ENCODE measurements at regions not wholly inside any gene's neighbourhood (a gene's known extent, or its start where the extent isn't known, plus 50 kb on each side); places are given as distances from the start of the nearest gene placed in this dataset.

DNA sequence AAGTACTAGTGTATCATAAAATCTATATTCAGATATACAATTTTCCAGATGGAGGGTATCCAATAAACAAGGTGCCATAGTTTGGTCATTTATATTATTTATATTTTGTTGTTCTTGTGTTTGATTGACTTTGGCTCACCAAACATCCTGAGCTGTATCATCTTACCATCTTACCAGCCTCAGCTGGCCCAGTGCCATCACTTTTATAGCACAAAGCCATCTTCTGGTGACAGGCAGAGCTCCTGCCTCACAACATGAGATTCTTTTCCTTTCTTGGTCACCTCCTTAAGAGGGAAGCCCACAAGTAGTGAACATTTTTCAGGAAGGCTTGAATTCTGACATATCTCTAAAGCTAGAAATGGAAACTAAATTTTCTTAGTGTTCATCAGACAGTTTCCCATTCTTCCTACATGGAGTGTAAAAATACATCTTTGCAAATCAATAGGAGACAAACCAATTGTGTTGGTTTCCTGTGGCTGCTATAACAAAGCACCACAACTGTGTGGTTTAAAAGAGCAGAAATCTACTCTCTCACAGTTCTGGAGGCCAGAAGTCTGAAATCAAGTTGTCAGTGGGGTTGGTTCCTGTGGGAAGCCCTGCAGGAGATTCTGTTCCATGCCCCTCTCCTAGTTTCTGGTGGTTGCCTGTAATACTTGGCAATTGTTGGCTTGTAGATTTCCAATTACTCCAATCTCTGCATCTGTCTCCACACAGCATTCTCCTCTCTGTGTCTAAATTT lies 341.8 kb downstream of the MAN2A1 start:
- DNase-seq (ENCODE audit: low read depth): no peak

DNA sequence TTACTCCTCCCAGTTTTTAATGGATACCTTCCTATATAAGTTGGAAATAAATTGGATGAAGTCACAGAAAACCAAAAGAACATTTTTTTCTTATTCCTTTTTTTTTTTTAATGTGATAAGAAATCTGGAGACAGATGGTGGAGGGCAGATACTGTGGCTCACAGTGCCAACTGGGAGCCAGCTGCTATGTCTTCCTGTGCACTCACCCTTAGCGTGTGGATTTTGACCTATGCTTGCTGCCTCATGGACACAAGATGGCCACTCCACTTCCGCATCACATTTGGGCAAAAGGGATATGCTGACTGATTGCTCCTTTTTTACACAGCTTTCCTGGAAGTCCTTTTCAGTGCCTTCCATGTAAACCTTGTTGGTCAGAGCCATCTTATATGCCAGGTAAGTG lies 342.6 kb downstream of the MAN2A1 start:
- no peak for DNase-seq (ENCODE audit: low read depth)

DNA sequence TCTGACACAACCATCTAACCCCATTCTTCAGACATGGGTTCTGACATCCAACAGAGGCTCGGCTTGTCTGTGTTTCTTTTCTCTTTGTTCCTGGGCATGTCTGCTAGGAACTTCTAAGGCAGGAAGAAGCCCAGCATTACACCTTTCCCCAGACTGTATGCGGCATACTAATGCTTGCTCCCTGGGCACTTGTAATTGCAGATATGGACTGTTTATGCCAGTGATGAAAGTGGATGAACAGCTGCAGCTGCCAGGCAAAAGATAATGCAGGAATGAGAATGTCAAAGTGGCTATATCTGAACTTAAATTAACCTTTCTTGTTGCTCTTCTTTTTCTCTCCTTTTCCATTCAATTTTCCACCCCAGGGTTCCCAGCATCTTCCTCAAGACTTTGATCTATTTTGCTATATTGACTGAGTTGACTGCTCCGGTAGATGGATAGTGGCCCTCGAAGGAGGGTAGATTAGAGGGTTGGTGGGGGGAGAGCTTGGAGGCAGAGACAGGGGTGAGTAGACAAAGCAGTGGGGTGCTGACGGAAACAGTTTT lies 344.4 kb downstream of the MAN2A1 start:
- DNase-seq (ENCODE audit: low read depth): no peak

DNA sequence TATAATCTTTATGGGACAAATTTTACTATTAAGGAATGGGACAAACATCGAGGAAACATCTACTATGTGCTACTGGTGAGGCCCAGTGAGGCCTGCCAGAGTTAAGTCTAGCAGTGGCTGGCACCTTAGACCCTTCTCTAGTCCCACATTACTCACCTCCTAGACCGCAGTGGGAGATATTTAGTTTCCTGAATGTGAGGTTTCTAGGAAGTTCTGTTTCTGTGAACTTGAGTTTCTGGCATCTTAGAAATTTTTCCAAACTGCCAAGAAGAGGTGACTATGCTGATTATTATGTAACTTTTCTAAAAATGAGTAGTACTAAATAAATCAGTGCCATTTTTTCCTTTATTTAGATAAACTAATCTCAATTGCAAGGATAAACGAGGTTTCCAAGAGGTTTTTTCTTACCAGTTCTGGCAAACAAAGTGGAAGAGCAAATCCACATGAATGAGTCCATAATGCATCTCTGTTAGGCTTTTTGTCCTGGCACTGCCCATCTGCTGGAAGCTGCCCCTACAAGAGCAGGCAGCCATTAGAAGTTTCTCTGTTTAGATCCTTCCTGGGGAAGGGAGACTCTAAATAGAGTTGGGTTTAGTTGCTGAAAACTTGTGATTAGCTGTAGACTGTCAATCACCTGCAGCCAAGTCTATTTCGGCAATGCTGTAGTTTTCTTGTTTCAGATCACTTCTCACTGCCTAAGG lies 348.7 kb downstream of the MAN2A1 start:
- DNase-seq (ENCODE audit: low read depth): no peak

DNA sequence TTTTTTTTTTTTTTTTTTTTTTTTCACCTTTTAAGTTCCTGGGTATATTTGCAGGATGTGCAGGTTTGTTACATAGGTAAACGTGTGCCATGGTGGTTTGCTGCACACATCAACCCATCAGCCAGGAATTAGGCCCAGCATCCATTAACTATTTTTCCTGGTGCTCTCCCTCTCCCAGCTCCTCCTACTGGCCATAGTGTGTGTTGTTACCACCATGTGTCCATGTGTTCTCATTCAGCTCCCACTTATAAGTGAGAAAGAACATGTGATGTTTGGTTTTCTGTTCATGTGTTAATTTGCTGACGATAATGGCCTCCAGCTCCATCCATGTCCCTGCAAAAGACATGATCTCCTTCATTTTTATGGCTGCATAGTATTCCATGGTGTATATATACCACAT lies 350.5 kb downstream of the MAN2A1 start:
- no peak for DNase-seq (ENCODE audit: low read depth)

DNA sequence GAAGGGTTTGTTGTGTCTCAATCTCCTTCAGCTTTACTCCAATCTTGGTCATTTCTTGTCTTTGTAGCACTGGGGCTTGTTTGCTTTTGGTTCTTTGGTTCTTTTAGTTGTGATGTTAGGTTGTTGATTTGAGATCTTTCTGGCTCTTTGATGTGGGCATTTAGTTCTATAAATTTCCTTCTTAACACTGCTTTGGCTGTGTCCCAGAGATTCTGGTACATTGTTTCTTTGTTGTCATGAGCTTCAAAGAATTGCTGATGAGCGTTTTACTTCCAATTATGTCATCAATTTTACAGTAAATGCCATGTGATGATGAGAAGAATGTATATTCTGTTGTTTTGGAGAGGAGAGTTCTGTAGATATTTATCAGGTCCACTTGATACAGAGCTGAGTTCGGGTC lies 353.3 kb downstream of the MAN2A1 start:
- no peak for DNase-seq (ENCODE audit: low read depth)

DNA sequence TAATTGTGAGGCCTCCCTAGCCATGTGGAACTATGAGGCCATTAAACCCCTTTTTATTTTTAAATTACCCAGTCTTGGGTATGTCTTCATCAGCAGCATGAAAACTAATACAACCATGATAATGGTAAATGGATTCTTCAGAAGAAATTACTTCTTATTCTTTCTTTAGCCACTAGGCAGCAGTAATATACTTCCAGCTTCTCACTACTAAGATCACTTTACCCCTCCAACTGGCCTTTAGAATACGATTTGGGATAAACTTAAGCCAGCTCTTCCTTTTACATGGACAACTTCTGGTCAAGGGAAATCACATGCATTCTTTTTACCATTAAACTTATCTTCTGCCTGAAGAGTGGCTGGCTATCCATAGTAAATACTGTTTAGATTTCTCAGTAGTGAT lies 355.4 kb downstream of the MAN2A1 start:
- no peak for DNase-seq (ENCODE audit: low read depth)

DNA sequence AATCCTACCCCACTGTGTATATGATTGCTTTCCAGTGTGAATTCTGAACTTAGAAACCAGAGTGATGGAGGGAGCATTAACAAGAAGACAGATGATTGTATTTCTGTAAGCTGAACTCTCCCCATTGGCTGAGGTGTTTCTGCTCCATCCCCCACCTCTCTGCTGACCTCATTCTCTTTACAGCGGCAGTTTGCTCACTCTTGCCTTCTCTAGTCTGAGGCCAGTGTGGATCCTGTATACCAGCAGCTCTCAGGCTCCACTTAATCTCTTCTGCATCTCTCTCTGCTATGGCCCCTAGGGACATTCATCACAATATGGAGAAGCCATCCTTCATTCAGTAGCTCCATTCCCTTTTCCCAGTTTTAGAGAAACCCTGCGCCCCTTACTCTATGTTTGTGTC lies 358.8 kb downstream of the MAN2A1 start:
- no peak for DNase-seq (ENCODE audit: low read depth)

DNA sequence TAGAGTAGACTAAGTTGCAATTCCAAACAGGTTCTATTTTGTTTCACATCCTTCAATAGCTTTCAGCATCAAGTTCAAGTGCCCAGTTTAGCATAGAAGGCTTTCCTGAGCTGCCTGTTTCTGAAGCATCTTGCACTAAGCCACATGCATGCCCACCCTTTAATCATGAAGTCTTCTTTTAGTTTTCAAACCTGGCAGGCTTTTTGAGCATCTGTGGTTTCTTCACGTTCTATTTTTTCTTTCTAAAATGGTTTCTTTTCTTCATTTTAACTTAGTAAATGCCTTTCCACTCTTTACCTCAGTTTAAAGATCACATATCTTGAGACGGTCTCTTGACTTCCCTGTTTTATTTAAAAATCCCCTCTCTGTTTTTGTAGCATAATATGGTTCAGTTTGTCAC lies 360.1 kb downstream of the MAN2A1 start:
- no peak for DNase-seq (ENCODE audit: low read depth)

DNA sequence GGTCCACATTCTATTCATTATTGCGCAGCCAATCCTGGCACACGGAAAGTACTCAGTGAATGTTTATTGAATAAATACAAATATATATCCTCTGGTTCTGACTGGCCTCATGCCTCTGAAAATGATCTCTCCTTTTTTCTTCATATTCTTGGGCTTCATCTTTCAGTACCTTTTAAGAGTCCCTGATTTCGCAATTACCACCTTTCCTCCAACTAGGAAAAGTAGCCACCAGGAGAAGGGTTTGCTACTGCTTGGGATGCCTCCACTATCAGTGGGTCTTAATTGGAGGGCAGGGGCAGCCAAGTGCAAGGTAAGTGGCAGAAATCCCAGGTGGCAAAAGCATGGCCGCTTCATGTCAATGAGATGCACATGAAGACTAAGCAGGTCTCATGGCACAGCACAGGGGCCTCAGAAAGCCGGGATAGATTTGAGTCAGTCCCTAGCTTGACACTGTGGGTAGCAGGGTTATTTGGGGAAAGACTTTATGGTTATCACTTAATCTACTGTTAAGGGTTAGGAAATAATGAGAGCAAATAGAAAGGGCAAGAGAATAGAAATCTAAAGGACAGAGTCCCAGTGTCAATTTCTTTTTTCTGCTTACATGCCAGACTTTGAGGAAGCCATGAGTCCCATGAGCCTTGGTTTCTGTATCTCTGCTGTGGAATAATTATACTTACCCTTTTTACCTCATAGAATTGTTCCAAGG lies 361.1 kb downstream of the MAN2A1 start:
- no peak for DNase-seq (ENCODE audit: low read depth)

DNA sequence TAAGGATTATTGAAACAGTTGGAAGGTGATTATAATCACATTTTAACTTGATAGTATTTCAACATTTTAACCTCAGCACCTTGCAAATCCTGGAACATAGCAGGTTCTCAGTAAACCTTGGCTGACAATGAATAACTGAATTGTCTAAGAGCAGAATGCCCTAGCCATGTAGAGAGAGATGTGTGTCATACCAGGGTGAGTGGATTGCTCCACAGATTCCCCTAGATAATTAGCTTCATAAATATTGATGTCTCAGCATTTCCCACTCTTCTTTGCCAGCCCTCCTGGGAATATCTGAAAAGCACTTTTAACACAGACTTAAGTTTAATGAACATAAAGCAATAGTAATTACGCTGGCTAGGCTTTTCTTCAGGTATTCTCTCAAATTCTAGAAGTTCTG lies 363.5 kb downstream of the MAN2A1 start:
- DNase-seq (ENCODE audit: low read depth): no peak

DNA sequence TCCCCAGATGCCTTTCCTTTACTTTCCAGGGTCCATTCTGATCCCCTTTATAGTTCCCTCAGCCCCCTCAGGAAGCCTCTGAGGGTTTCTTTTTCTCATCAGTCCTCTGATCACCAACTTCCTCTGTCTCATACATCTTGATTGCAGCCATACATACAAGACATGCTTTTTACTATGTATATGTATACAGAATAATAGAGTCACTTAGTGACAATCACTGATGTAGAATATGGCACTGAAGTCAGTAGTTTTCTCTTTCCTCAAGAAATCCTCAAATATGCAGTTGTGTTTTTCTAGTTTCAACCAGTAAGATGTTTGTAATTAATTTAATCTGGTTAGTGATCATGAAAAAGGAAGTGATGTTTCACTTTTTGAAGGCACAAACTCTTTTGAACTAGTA lies 364.1 kb downstream of the MAN2A1 start:
- no peak for DNase-seq (ENCODE audit: low read depth)

DNA sequence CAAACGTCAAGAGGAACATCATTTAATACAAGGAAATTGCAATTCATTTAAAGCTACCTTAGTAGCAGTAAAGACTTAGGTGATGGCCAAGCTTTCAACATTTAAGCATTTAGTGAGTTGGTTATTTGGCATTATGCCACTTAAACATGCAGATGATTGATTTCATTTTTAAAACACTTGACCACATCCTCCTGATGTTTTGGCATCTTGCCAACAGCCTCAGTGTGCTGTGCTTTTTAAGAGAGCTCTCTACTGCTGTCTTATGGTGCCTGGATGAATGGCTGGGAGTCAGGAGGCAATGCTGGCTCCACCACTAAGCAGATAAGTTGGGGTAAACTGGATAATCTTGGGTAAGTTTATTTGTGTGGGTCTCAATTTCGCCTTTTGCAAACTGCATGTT lies 364.5 kb downstream of the MAN2A1 start:
- peak; percentile 19 for DNase-seq (ENCODE audit: low read depth)

DNA sequence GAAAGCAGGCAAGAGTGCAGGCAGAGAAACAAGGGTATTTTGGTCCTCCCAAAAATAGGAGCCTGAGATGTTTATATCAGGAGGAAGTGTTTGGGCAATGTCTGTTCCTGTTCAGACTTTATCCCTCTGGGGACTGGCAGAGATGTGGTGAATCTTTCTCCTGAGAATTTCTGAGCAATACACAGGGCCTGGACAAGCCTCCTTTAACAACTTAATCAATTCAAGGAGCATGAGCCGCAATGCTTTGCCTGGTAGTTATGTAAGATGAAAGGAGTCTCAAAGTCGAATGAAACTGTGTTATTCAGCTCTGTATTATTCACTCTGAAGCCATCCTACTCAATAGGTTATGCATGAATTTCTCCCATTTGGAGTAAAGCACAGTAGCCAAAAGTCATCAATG lies 365.6 kb downstream of the MAN2A1 start:
- DNase-seq (ENCODE audit: low read depth): no peak

DNA sequence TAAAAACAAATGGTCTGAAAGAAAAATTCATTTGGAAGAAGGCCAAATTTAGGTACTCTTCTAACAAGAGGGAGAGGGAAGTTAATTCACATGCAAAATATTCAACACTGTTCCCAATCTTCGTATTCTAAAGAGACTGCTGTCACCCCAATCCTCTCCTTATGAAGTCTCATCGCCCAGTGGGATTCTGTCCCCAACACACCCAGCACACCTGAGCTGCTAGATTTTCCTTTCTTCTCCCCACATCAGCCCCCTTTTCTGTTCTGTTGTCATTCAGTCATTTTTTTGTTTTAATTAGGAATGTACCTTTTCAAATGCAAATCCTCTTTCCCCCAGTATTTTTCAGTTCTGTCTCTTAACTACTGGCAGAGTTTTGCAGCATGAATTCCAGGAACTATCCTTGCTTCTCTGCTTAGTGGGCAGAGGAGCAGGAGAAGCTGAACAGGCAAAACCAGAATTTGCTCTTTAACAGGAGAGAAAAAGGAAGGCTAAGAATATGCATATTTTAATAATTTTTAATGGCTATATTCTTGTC lies 366.9 kb downstream of the MAN2A1 start:
- DNase-seq (ENCODE audit: low read depth): no peak

DNA sequence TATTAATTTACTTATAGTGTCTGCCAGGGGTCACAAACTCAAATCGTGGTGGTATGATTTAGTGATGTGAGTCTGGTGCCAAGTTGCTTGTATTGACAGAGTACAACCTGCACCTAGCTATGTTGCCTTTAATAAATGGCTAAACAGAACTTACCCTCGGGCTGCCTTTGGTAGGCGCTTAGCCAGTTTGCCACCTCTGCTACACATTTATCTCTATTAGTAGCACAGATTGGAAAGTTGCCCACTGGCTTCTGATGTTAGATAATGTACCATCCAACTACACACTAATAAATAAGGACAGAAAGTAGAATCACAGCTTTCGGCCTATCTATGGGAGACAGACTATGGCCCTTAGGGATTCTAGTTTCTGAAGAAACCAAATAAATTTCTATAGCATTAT lies 368.4 kb downstream of the MAN2A1 start:
- DNase-seq (ENCODE audit: low read depth): no peak

DNA sequence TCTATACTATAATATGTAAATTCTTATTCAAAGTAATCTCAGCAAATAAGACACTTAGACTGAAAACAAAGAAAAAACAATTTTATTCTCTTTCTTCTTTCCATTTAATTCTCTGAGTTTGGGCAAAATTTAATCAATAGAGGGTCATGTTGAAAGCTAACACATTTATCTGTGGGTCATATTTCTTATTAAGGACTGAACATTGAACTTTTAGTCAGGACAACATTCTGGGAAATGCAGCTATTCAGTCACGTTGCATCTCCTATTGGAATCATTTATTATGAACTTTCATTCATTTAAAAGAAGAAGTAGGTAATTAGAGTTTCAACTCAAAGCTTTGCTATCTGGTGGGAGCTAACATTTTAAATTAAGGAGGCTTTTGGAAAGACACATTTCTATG lies 372.5 kb downstream of the MAN2A1 start:
- DNase-seq (ENCODE audit: low read depth): no peak

DNA sequence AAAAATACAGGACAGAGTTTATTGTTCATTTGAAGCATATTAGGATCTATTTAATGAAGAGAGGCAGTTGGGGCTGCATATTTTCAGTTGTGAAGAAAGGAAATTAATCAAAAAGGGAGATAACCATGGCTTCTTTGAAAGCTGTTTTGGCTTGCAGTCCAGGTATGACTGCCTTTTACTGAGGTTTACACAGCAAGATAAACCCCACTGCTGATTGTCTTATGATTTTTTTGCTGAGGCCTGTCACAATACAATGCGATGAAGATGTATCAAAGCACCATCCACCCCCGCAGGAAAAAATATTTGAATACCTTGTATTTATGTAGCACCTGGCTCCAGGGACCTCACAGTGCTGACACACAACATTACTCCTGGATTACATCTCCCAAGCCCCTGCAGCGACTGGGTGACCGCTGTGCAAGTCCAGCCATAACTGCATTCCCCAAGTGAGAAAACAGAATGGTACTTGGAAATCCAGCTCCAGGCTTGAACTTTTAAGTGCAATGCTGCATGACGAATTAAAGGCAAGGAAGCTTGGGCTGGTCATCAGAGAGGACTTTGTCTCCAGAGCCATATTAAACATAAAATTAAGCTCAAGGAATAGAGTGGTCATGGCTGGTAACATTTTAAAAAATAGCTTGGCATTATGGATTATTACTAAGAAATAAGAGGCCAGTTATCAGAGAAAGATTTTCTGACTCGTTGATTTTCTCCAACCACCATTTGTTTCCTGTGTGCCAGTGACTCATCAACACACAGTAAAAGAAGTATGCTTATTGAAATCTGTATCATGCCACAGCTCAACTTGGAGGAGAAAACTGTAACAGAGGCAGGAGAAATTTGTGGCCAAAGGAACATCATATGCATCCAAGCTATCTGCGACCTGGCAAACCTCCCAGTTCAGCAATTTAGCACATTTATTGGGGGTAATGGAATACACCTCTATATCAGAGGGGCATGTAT lies 374.2 kb downstream of the MAN2A1 start:
- DNase-seq (ENCODE audit: low read depth): no peak

DNA sequence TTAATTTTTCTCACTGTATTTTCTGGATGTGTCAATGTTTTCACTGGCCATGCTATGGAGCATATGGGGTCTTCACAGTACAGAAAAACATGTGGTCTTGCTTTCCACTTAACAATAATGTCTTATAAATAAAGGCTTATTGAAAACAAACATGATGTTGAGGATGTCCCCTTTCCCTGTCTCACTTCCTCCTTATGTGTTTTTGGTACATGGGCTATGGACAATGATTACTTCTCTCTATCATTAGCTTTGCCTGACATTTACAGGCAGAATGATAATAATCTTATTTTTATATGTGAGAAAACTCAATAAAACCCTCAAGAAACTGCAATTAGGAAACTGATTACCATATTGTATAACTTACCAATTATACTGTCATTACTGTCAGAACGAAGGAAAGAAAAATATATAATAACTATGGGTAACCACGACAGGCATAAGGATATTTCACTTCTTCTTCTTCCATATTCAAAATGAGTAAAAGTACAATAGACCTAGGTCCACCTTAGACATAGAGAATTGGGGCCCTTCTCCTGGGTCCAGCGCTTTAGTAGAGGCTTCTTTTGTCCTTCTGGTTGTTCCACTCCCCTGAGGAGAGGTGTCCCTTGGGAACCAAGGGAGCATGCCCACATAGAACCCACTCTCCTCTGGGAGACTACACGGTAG lies 375.0 kb downstream of the MAN2A1 start:
- DNase-seq (ENCODE audit: low read depth): no peak

DNA sequence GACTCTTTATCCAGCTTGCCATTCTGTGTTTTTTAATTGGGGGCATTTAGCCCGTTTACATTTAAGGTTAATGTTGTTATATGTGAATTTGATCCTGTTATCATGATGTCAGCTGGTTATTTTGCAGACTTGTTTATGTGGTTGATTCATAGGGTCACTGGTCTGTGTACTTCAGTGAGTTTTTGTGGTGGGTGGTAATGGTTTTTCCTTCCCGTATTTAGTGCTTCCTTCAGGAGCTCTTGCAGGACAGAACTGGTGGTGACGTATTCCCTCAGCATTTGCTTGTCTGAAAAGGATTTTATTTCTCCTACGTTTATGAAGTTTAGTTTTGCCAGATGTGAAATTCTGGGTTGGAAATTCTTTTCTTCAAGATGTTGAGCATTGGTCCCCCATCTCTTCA lies 381.1 kb downstream of the MAN2A1 start:
- DNase-seq (ENCODE audit: low read depth): no peak

DNA sequence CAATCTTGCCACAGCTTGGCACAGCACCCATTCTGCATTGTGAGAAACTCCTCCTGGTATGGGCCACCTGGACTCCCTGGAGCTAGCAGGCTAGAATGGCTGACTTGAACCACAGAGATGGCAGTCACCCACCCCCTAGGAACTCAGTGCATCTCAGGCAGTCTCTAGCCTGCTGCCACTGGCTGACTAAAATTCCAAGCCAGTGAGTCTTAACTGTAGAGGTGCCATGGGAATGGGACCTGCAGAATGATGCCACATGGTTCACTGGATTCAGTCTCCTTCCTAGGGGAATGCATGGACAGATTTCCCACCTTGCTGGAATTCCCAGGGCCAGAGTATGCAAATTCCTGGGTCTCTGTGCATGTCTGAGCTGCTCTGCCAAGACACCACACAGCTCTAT lies 382.9 kb downstream of the MAN2A1 start:
- DNase-seq (ENCODE audit: low read depth): no peak
